ENCODE measurements at regions not wholly inside any gene's neighbourhood (a gene's known extent, or its start where the extent isn't known, plus 50 kb on each side); places are given as distances from the start of the nearest gene placed in this dataset.

DNA sequence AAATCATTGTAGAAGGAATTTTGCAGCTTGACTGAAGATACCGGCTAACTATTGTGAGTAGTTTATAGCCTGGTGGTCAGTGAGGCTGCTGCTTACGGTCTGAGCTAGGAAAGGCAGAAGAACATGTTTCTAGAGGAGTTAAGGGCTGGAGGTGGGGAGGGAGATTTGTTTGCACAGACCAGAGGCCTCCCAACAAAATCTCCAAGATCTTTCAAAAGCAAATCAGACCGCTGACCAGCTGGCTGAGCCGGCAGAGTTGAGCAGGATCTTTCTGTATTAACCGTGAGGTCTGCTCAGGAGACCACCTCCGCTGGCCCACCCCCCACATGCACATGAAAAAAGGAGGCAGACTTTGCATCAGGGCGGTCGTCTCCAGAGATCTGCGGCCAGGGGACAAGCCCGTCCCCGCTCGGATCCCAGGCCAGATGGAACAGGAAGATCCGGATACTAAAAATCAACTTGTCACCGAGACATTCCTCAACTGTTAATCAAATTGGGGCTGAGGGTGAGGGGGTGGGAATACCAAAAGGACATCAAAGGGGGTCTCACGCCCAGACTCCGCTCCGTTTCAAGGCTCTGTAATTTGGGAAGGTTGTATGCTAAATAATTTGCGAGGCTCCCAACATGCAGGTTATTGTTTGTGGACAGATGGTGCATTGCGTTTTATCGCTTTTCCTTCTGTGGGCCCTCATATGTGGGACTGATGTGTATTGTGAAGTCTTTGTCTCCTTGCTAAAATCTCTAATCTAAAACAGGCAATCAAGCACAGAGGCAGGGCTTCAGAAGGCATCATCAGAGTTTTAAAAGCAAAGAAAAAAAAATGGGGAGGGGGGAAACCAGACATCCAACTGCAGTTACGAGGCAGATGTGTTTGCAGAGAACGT lies 319.0 kb downstream of the ZNF536 start:
- TF ChIP-seq, protein P1, sequence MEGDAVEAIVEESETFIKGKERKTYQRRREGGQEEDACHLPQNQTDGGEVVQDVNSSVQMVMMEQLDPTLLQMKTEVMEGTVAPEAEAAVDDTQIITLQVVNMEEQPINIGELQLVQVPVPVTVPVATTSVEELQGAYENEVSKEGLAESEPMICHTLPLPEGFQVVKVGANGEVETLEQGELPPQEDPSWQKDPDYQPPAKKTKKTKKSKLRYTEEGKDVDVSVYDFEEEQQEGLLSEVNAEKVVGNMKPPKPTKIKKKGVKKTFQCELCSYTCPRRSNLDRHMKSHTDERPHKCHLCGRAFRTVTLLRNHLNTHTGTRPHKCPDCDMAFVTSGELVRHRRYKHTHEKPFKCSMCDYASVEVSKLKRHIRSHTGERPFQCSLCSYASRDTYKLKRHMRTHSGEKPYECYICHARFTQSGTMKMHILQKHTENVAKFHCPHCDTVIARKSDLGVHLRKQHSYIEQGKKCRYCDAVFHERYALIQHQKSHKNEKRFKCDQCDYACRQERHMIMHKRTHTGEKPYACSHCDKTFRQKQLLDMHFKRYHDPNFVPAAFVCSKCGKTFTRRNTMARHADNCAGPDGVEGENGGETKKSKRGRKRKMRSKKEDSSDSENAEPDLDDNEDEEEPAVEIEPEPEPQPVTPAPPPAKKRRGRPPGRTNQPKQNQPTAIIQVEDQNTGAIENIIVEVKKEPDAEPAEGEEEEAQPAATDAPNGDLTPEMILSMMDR (IDR thresholded peaks at IDR 0.05) = no peak
- TF ChIP-seq POLR2A (IDR thresholded peaks at IDR 0.05) = no peak

All from gastroesophageal sphincter (tissue), 3 donors.